ENCODE measurements at regions not wholly inside any gene's neighbourhood (a gene's known extent, or its start where the extent isn't known, plus 50 kb on each side); places are given as distances from the start of the nearest gene placed in this dataset.

GRCh38 chr17:5812590-5812989, 228.3 kb upstream of the NLRP1 start:
- H3K4me1 ChIP-seq = no peaks in the 10 kb centered on the region
- H3K36me3 ChIP-seq = no peaks in the 10 kb centered on the region

DNA sequence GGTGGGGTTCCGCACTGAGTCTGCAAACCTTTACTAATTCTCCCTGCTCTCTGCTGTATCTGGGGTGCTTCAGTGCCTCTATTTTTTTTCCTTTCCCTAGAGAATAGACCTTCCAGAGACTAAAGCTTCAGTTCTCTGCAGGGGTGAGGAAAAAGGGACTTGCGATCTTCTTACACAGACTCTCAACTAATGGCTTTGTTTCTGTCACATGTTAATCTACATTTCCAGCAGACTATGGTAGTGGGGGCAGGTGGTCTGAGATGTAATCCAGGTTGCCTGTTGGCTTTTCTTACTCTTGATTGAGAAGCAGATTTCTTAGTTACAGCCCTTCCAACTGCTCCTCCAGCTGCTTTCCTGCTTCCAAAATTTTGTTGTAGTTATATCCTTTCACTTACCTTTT, 229.0 kb upstream of the NLRP1 start:
- no peaks in the 10 kb centered on the region for H3K36me3 ChIP-seq
- no peak overlapping the region for H3K27ac ChIP-seq
- H3K9me3 ChIP-seq = peaks cover 0 to 20% (median 7%) of the 10 kb centered on the region in 4 donors
- H3K4me1 ChIP-seq = no peaks in the 10 kb centered on the region
- H3K4me3 ChIP-seq = no peak overlapping the region
- no peak for DNase-seq
- TF ChIP-seq POLR2A (IDR thresholded peaks at IDR 0.05) = no peak
- TF ChIP-seq CTCF (IDR thresholded peaks at IDR 0.05) = no peak
- H3K27me3 ChIP-seq = no peaks in the 10 kb centered on the region

More at GRCh38 chr17:5812590-5812989, 228.3 kb upstream of the NLRP1 start:
- H3K27me3 ChIP-seq = no peaks in the 10 kb centered on the region
- TF ChIP-seq POLR2A (IDR thresholded peaks at IDR 0.05) = no peak
- TF ChIP-seq CTCF (IDR thresholded peaks at IDR 0.05) = no peak
- no peak overlapping the region for H3K4me3 ChIP-seq
- DNase-seq = no peak
- H3K9me3 ChIP-seq = peaks cover 0 to 22% (median 7%) of the 10 kb centered on the region in 4 donors
- H3K27ac ChIP-seq = no peak overlapping the region

DNA sequence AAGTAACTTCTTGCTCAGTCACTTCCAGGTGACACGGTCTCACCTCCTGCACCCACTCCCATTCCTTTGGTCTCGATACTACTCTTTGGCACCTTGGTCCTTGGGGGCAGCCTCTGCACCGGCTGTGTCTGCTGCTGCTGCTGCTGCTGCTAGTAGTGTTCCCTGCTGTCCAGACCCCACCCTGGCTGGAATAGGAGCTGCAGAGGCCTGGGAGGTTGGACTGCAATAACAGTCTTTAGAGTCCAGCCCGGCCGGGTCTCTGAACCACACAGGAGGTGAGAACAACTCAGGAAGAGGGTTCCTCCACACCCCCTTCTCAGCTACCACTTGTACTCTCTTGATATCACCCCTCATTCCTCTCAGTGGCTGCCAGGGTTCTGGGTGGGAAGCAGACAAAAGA, 231.1 kb upstream of the NLRP1 start:
- no peak for TF ChIP-seq POLR2A (IDR thresholded peaks at IDR 0.05)
- no peak for TF ChIP-seq CTCF (IDR thresholded peaks at IDR 0.05)
- H3K27ac ChIP-seq = no peak overlapping the region
- H3K36me3 ChIP-seq = no peaks in the 10 kb centered on the region
- H3K9me3 ChIP-seq = peaks cover 0 to 6% (median 0%) of the 10 kb centered on the region in 4 donors
- no peak overlapping the region for H3K4me3 ChIP-seq
- H3K27me3 ChIP-seq = no peaks in the 10 kb centered on the region
- H3K4me1 ChIP-seq = no peaks in the 10 kb centered on the region
- DNase-seq = no peak

GRCh38 chr17:5816491-5817070, 232.3 kb upstream of the NLRP1 start:
- Histone ChIP-seq H3K4me1 (no peaks in the 10 kb centered on the region), H3K4me3 (no peak overlapping the region), H3K9me3 (peaks cover 0 to 5% (median 0%) of the 10 kb centered on the region in 4 donors), H3K27me3 (no peaks in the 10 kb centered on the region), H3K27ac (no peak overlapping the region), H3K36me3 (no peaks in the 10 kb centered on the region)
- TF ChIP-seq POLR2A (IDR thresholded peaks at IDR 0.05) (no peak), CTCF (IDR thresholded peaks at IDR 0.05) (no peak)
- DNase-seq = no peak

GRCh38 chr17:5817475-5818395, 233.4 kb upstream of the NLRP1 start:
- H3K27ac ChIP-seq = no peak overlapping the region
- no peak for TF ChIP-seq POLR2A (IDR thresholded peaks at IDR 0.05)
- TF ChIP-seq CTCF (IDR thresholded peaks at IDR 0.05) = no peak
- DNase-seq = no peak
- H3K27me3 ChIP-seq = no peaks in the 10 kb centered on the region
- no peaks in the 10 kb centered on the region for H3K4me1 ChIP-seq
- H3K4me3 ChIP-seq = no peak overlapping the region
- H3K36me3 ChIP-seq = no peaks in the 10 kb centered on the region
- no peaks in the 10 kb centered on the region for H3K9me3 ChIP-seq

Data from Peyer's patch (tissue), 4 donors.